Uterus (tissue), 3 donors: ENCODE measurements at regions not wholly inside any gene's neighbourhood (a gene's known extent, or its start where the extent isn't known, plus 50 kb on each side); places are given as distances from the start of the nearest gene placed in this dataset.

Experiments
- DNase-seq, 2 donors: peaks; one replicate each; pipeline ENCODE4 v3.0.0-alpha.2; 2019 to 2020
- H3K27ac ChIP-seq, 2 donors: fragments of 200-600 bp; sonication (generic); 1 replicate in 1 of 2; 2 replicates in 1 of 2; pipeline ENCODE4 v1.5.1; 2016 to 2018
- H3K27me3 ChIP-seq, 2 donors: fragments of 200-600 bp; sonication (generic); one replicate each; pipeline ENCODE4 v1.5.1; 2018 to 2019; ENCODE audit warnings: control low read depth in 1 of 2
- H3K36me3 ChIP-seq, 2 donors: fragments of 200-600 bp; sonication (generic); one replicate each; pipeline ENCODE4 v1.5.1; 2019; ENCODE audit warnings: control low read depth in 1 of 2
- H3K4me1 ChIP-seq, 2 donors: fragments of 200-600 bp; sonication (generic); one replicate each; pipeline ENCODE4 v1.5.1; 2018 to 2019; ENCODE audit warnings: control low read depth in 1 of 2
- H3K4me3 ChIP-seq, 2 donors: fragments of 200-600 bp; sonication (generic); 1 replicate in 1 of 2; 2 replicates in 1 of 2; pipeline ENCODE4 v1.5.1; 2018 to 2019; ENCODE audit warnings: mild to moderate bottlenecking in 1 of 2
- H3K9me3 ChIP-seq, 2 donors: fragments of 200-600 bp; sonication (generic); one replicate each; pipeline ENCODE4 v1.5.1; 2019; ENCODE audit warnings: control low read depth in 1 of 2
- CTCF ChIP-seq, 4 experiments: fragments of 200-600 bp in 2 of 4; fragments of 450-650 bp in 2 of 4; sonication (generic) in 2 of 4; IDR thresholded peaks; one replicate each; pipeline ENCODE4 v1.5.1; 2016 to 2019; ENCODE audit warnings: antibody characterized with exemption in 4 of 4, mild to moderate bottlenecking in 2 of 4, moderate library complexity in 1 of 4
- POLR2A ChIP-seq, 2 donors: fragments of 450-650 bp; IDR thresholded peaks; one replicate each; pipeline ENCODE4 v1.6.1; 2016; ENCODE audit warnings: antibody characterized with exemption in 2 of 2, mild to moderate bottlenecking in 1 of 2, moderate library complexity in 1 of 2
- intact Hi-C: fragments of 100-400 bp; cut with DNase I; formaldehyde crosslinking; loops from one replicate; pipeline ENCODE4 v1.15.1; 2023; ENCODE audit warnings: low total_unique reads
- donor health status: DM: yes; HTN: yes; CAD: no.

GRCh38 chr4:11342401-11342800 lies 86.3 kb downstream of the HS3ST1 start:
- no peak overlapping the region for H3K27ac ChIP-seq
- H3K4me1 ChIP-seq, result no peaks in the 10 kb centered on the region
- no peaks in the 10 kb centered on the region for H3K36me3 ChIP-seq
- no peak for DNase-seq
- TF ChIP-seq POLR2A (IDR thresholded peaks at IDR 0.05) (no peak), CTCF (IDR thresholded peaks at IDR 0.05) (no peak)
- H3K27me3 ChIP-seq, result no peaks in the 10 kb centered on the region
- no peak overlapping the region for H3K4me3 ChIP-seq
- H3K9me3 ChIP-seq, result no peaks in the 10 kb centered on the region
- intact Hi-C loops, result no loop called here

- intact Hi-C loops, result no loop called here
- Histone ChIP-seq H3K4me1 (no peaks in the 10 kb centered on the region), H3K36me3 (no peaks in the 10 kb centered on the region), H3K4me3 (no peak overlapping the region), H3K9me3 (no peaks in the 10 kb centered on the region), H3K27me3 (no peaks in the 10 kb centered on the region), H3K27ac (no peak overlapping the region)
- DNase-seq, result no peak
- TF ChIP-seq CTCF (IDR thresholded peaks at IDR 0.05), result no peak
- TF ChIP-seq POLR2A (IDR thresholded peaks at IDR 0.05), result no peak
These were observed 87.2 kb downstream of the HS3ST1 start for GRCh38 chr4:11341337-11342043.

- TF ChIP-seq POLR2A (IDR thresholded peaks at IDR 0.05) (no peak), CTCF (IDR thresholded peaks at IDR 0.05) (no peak)
- H3K9me3 ChIP-seq, result no peaks in the 10 kb centered on the region
- H3K4me3 ChIP-seq, result no peak overlapping the region
- H3K27me3 ChIP-seq, result no peaks in the 10 kb centered on the region
- intact Hi-C loops, result no loop called here
- H3K36me3 ChIP-seq, result no peaks in the 10 kb centered on the region
- no peak for DNase-seq
- no peak overlapping the region for H3K27ac ChIP-seq
- H3K4me1 ChIP-seq, result no peaks in the 10 kb centered on the region
These were observed 89.5 kb downstream of the HS3ST1 start for GRCh38 chr4:11338956-11339782.

GRCh38 chr4:11337287-11337686 lies 91.4 kb downstream of the HS3ST1 start:
- Histone ChIP-seq H3K27me3 (no peaks in the 10 kb centered on the region), H3K4me1 (no peaks in the 10 kb centered on the region), H3K27ac (no peak overlapping the region), H3K4me3 (no peak overlapping the region), H3K9me3 (no peaks in the 10 kb centered on the region), H3K36me3 (no peaks in the 10 kb centered on the region)
- TF ChIP-seq CTCF (IDR thresholded peaks at IDR 0.05), result no peak
- TF ChIP-seq POLR2A (IDR thresholded peaks at IDR 0.05), result no peak
- intact Hi-C loops, result no loop called here
- no peak for DNase-seq

- DNase-seq, result no peak
- Histone ChIP-seq H3K4me3 (no peak overlapping the region), H3K27me3 (no peaks in the 10 kb centered on the region), H3K27ac (no peak overlapping the region), H3K36me3 (no peaks in the 10 kb centered on the region), H3K4me1 (no peaks in the 10 kb centered on the region), H3K9me3 (no peaks in the 10 kb centered on the region)
- TF ChIP-seq POLR2A (IDR thresholded peaks at IDR 0.05) (no peak), CTCF (IDR thresholded peaks at IDR 0.05) (no peak)
- intact Hi-C loops, result no loop called here
These were observed 92.3 kb downstream of the HS3ST1 start for GRCh38 chr4:11336435-11336834.
